ENCODE measurements at regions not wholly inside any gene's neighbourhood (a gene's known extent, or its start where the extent isn't known, plus 50 kb on each side); places are given as distances from the start of the nearest gene placed in this dataset.

GRCh38 chr10:2487921-2488320, 579.4 kb upstream of the PFKP start:
- TF ChIP-seq CTCF (IDR thresholded peaks at IDR 0.05) (no peak), EZH2 (IDR thresholded peaks at IDR 0.05; ENCODE audit: borderline replicate concordance, insufficient read depth, low read depth, low read length, poor library complexity, severe bottlenecking) (no peak)

Data from B cell (primary cell).